HEK293 (cell line): ENCODE measurements at regions not wholly inside any gene's neighbourhood (a gene's known extent, or its start where the extent isn't known, plus 50 kb on each side); places are given as distances from the start of the nearest gene placed in this dataset.

ENCODE experiments used
- CTCF ChIA-PET: fragments of 350-600 bp; formaldehyde crosslinking; extraction: SDS; loops from one replicate; lab custom pipeline; 2021; ENCODE audit warnings: antibody characterized with exemption; lab: Yijun Ruan, JAX
- POLR2A ChIA-PET: fragments of 300-600 bp; formaldehyde crosslinking; extraction: SDS; loops from one replicate; lab custom pipeline; 2020; ENCODE audit warnings: antibody characterized with exemption, inconsistent platforms; lab: Yijun Ruan, JAX
- H3K27ac ChIP-seq: fragments of 200-500 bp; sonication (Bioruptor generic); 2 replicates; pipeline ENCODE4 v1.5.1; 2014; ENCODE audit warnings: low read depth, low read length, control low read depth, inconsistent platforms; ENCODE audit errors: extremely low read depth
- H3K36me3 ChIP-seq, 2 experiments: fragments of 200-500 bp in 1 of 2; sonication (Bioruptor generic) in 1 of 2; 1 replicate in 1 of 2; 2 replicates in 1 of 2; pipeline ENCODE4 v1.5.1; 2014 to 2017; ENCODE audit warnings: inconsistent platforms in 2 of 2, low read length in 2 of 2; ENCODE audit not compliant: control insufficient read depth in 2 of 2, insufficient read depth in 1 of 2
- H3K4me1 ChIP-seq: fragments of 200-500 bp; sonication (Bioruptor generic); 2 replicates; pipeline ENCODE4 v1.5.1; 2014; ENCODE audit warnings: mild to moderate bottlenecking, low read length, inconsistent platforms; ENCODE audit not compliant: control insufficient read depth, insufficient read depth
- H3K4me3 ChIP-seq: 2 replicates; pipeline ENCODE4 v1.5.1; 2011; ENCODE audit warnings: low read depth, mild to moderate bottlenecking, control low read depth, low read length, moderate library complexity
- H3K9me3 ChIP-seq: fragments of 200-500 bp; sonication (Bioruptor generic); 2 replicates; pipeline ENCODE4 v1.5.1; 2014; ENCODE audit warnings: low read depth, low read length, inconsistent platforms; ENCODE audit not compliant: control insufficient read depth, insufficient read depth
- ELK4 ChIP-seq: IDR thresholded peaks from 2 replicates; pipeline ENCODE4 v1.6.1; 2011; ENCODE audit warnings: mild to moderate bottlenecking, low read depth, low read length, borderline replicate concordance
- GLI2 ChIP-seq: fragments of 450-650 bp; formaldehyde crosslinking; IDR thresholded peaks from 2 replicates; pipeline ENCODE4; 2017; ENCODE audit warnings: missing biosample characterization, missing genetic modification characterization, low read depth, borderline replicate concordance
- OSR2 ChIP-seq: fragments of 450-650 bp; formaldehyde crosslinking; IDR thresholded peaks from 2 replicates; pipeline ENCODE4 v1.5.1; 2016; ENCODE audit warnings: missing biosample characterization, missing genetic modification characterization
- TCF7L2 ChIP-seq: IDR thresholded peaks from 2 replicates; pipeline ENCODE4 v1.6.1; 2011; ENCODE audit warnings: low read depth, mild to moderate bottlenecking, inconsistent platforms, low read length, moderate library complexity, borderline replicate concordance
- ZBTB49 ChIP-seq: fragments of 450-650 bp; formaldehyde crosslinking; IDR thresholded peaks from 2 replicates; pipeline ENCODE4 v1.5.1; 2016; ENCODE audit warnings: missing biosample characterization, missing genetic modification characterization, low read depth
- ZFP37 ChIP-seq: fragments of 450-650 bp; formaldehyde crosslinking; IDR thresholded peaks from 2 replicates; pipeline ENCODE4 v1.5.1; 2016; ENCODE audit warnings: missing biosample characterization, missing genetic modification characterization
- ZNF112 ChIP-seq: fragments of 450-650 bp; formaldehyde crosslinking; IDR thresholded peaks from 2 replicates; pipeline ENCODE4 v1.5.0; 2017; ENCODE audit warnings: missing biosample characterization, missing genetic modification characterization
- ZNF169 ChIP-seq: fragments of 450-650 bp; formaldehyde crosslinking; IDR thresholded peaks from 2 replicates; pipeline ENCODE4 v1.5.1; 2016; ENCODE audit warnings: missing biosample characterization, missing genetic modification characterization
- ZNF214 ChIP-seq: fragments of 450-650 bp; formaldehyde crosslinking; IDR thresholded peaks from 2 replicates; pipeline ENCODE4 v1.5.1; 2017; ENCODE audit warnings: missing biosample characterization, mild to moderate bottlenecking, missing genetic modification characterization, borderline replicate concordance
- ZNF221 ChIP-seq: fragments of 450-650 bp; formaldehyde crosslinking; IDR thresholded peaks from 2 replicates; pipeline ENCODE4 v1.5.1; 2017; ENCODE audit warnings: missing biosample characterization, missing genetic modification characterization, borderline replicate concordance
- ZNF23 ChIP-seq: fragments of 450-650 bp; formaldehyde crosslinking; IDR thresholded peaks from 2 replicates; pipeline ENCODE4 v1.5.1; 2016; ENCODE audit warnings: missing biosample characterization, missing genetic modification characterization, borderline replicate concordance
- ZNF354C ChIP-seq: fragments of 450-650 bp; formaldehyde crosslinking; IDR thresholded peaks from 2 replicates; pipeline ENCODE4 v1.5.1; 2016; ENCODE audit warnings: missing biosample characterization, missing genetic modification characterization, low read depth, borderline replicate concordance
- ZNF398 ChIP-seq: fragments of 450-650 bp; formaldehyde crosslinking; IDR thresholded peaks from 2 replicates; pipeline ENCODE4 v1.5.1; 2017; ENCODE audit warnings: missing biosample characterization, missing genetic modification characterization
- ZNF416 ChIP-seq: fragments of 450-650 bp; formaldehyde crosslinking; IDR thresholded peaks from 2 replicates; pipeline ENCODE4 v1.5.1; 2016; ENCODE audit warnings: missing biosample characterization, missing genetic modification characterization
- ZNF518A ChIP-seq: fragments of 450-650 bp; formaldehyde crosslinking; conservative IDR thresholded peaks from 2 replicates; pipeline ENCODE4 v1.5.1; 2016; ENCODE audit warnings: low read depth, missing biosample characterization, missing genetic modification characterization
- ZNF555 ChIP-seq: fragments of 450-650 bp; formaldehyde crosslinking; conservative IDR thresholded peaks from 2 replicates; pipeline ENCODE4 v1.5.1; 2017; ENCODE audit warnings: missing biosample characterization, mild to moderate bottlenecking, missing genetic modification characterization, inconsistent platforms
- ZNF596 ChIP-seq: fragments of 450-650 bp; IDR thresholded peaks from 2 replicates; pipeline ENCODE4 v1.5.0; 2018; ENCODE audit warnings: missing biosample characterization, mild to moderate bottlenecking, missing genetic modification characterization, moderate library complexity
- ZNF610 ChIP-seq: fragments of 450-650 bp; formaldehyde crosslinking; IDR thresholded peaks from 2 replicates; pipeline ENCODE4 v1.5.1; 2016; ENCODE audit warnings: missing biosample characterization, missing genetic modification characterization, borderline replicate concordance
- ZNF623 ChIP-seq: fragments of 450-650 bp; formaldehyde crosslinking; IDR thresholded peaks from 2 replicates; pipeline ENCODE4 v1.5.1; 2016; ENCODE audit warnings: missing biosample characterization, missing genetic modification characterization
- ZNF645 ChIP-seq: fragments of 450-650 bp; formaldehyde crosslinking; IDR thresholded peaks from 2 replicates; pipeline ENCODE4; 2016; ENCODE audit warnings: missing biosample characterization, missing genetic modification characterization
- ZNF658 ChIP-seq: fragments of 450-650 bp; formaldehyde crosslinking; IDR thresholded peaks from 2 replicates; pipeline ENCODE4; 2016; ENCODE audit warnings: missing biosample characterization, missing genetic modification characterization
- ZNF701 ChIP-seq: fragments of 450-650 bp; formaldehyde crosslinking; IDR thresholded peaks from 2 replicates; pipeline ENCODE4 v1.5.1; 2016; ENCODE audit warnings: missing biosample characterization, missing genetic modification characterization
- ZNF776 ChIP-seq: fragments of 450-650 bp; formaldehyde crosslinking; IDR thresholded peaks from 2 replicates; pipeline ENCODE4 v1.5.0; 2017; ENCODE audit warnings: missing biosample characterization, missing genetic modification characterization, borderline replicate concordance
- ZNF792 ChIP-seq: fragments of 450-650 bp; formaldehyde crosslinking; IDR thresholded peaks from 2 replicates; pipeline ENCODE4 v1.5.1; 2016; ENCODE audit warnings: missing biosample characterization, missing genetic modification characterization

GRCh38 chr2:2793925-2794560, 463.0 kb upstream of the MYT1L start:
- TF ChIP-seq ZNF169 (tag by site-specific recombination): no peak
- no peak for TF ChIP-seq ZBTB49
- no peak for TF ChIP-seq ZNF610
- no peak for TF ChIP-seq ZNF645
- H3K27ac ChIP-seq: no peak overlapping the region
- no peaks in the 10 kb centered on the region for H3K36me3 ChIP-seq
- H3K4me1 ChIP-seq: no peaks in the 10 kb centered on the region
- no peaks in the 10 kb centered on the region for H3K9me3 ChIP-seq
- no peak overlapping the region for H3K4me3 ChIP-seq
- ChIA-PET POLR2A (no interaction called here), CTCF (interaction anchor here (0.5 kb wide), 1 partner anchor 10 kb away, joined by 3 read pairs; no protein-coding TSS in a partner anchor)

GRCh38 chr2:2793514-2793913, 462.4 kb upstream of the MYT1L start:
- Histone ChIP-seq H3K27ac (no peak overlapping the region), H3K9me3 (no peaks in the 10 kb centered on the region), H3K4me3 (no peak overlapping the region), H3K36me3 (no peaks in the 10 kb centered on the region), H3K4me1 (no peaks in the 10 kb centered on the region)
- ChIA-PET CTCF (no interaction called here), POLR2A (no interaction called here)
- no peak for TF ChIP-seq ZNF416
- TF ChIP-seq OSR2 (tag by site-specific recombination): no peak
- TF ChIP-seq ZNF701 (tag by site-specific recombination): no peak
- TF ChIP-seq ZFP37 (tag by site-specific recombination): no peak
- TF ChIP-seq ZNF623 (tag by site-specific recombination): no peak
- no peak for TF ChIP-seq ZNF518A
- no peak for TF ChIP-seq ZNF398
- no peak for TF ChIP-seq GLI2 (tag by site-specific recombination)
- no peak for TF ChIP-seq ZNF555 (tag by site-specific recombination)
- TF ChIP-seq ZNF792: no peak
- TF ChIP-seq ELK4: no peak
- TF ChIP-seq ZNF23: no peak
- no peak for TF ChIP-seq ZNF776 (tag by site-specific recombination)
- no peak for TF ChIP-seq ZNF596 (tag by site-specific recombination)
- no peak for TF ChIP-seq ZNF112 (tag by site-specific recombination)
- TF ChIP-seq ZNF354C (tag by site-specific recombination): no peak
- TF ChIP-seq ZNF221 (tag by site-specific recombination): no peak
- TF ChIP-seq ZNF658: no peak
- TF ChIP-seq ZNF214 (tag by site-specific recombination): no peak
- TF ChIP-seq TCF7L2: no peak
